Stimulated activated CD4-positive, alpha-beta T cell treated with anti-CD3 and anti-CD28 coated beads, Interleukin-1b, Interleukin-23, amount 100 ng/mL, for 48 hours (primary cell): ENCODE measurements at regions not wholly inside any gene's neighbourhood (a gene's known extent, or its start where the extent isn't known, plus 50 kb on each side); places are given as distances from the start of the nearest gene placed in this dataset.
"Not testable (repeated sequence)": the region's sequence is repeated elsewhere in the genome, so short reads cannot be mapped to it uniquely, and the experiment has no call there.

Experiments
- DNase-seq: peaks from one replicate; pipeline ENCODE4 v3.0.0-alpha.2; 2020

- DNase-seq: no peak
Measured at GRCh38 chr6:67133973-67134372, 1426.9 kb upstream of the EYS start.

GRCh38 chr6:67131827-67132226 is 1424.8 kb upstream of the EYS start:
- DNase-seq: no peak

GRCh38 chr6:67129780-67130179 is 1422.8 kb upstream of the EYS start:
- no peak for DNase-seq

GRCh38 chr6:67127041-67127440 is 1420.0 kb upstream of the EYS start:
- no peak for DNase-seq

- DNase-seq: no peak
Measured at GRCh38 chr6:67121115-67121514, 1414.1 kb upstream of the EYS start.

- no peak for DNase-seq
Measured at GRCh38 chr6:67112120-67112519, 1405.1 kb upstream of the EYS start.

- no peak for DNase-seq
Measured at GRCh38 chr6:67102743-67103142, 1395.7 kb upstream of the EYS start.

- not testable (repeated sequence) for DNase-seq
Measured at GRCh38 chr6:67095618-67096226, 1388.7 kb upstream of the EYS start.

- no peak for DNase-seq
Measured at GRCh38 chr6:67094431-67094946, 1387.5 kb upstream of the EYS start.

GRCh38 chr6:67073938-67074337 is 1366.9 kb upstream of the EYS start:
- no peak for DNase-seq

- no peak for DNase-seq
Measured at GRCh38 chr6:67068781-67069180, 1361.8 kb upstream of the EYS start.

- DNase-seq: no peak
Measured at GRCh38 chr6:67064323-67064722, 1357.3 kb upstream of the EYS start.

GRCh38 chr6:67047996-67048395 is 1341.0 kb upstream of the EYS start:
- no peak for DNase-seq

- no peak for DNase-seq
Measured at GRCh38 chr6:67045076-67045475, 1338.0 kb upstream of the EYS start.

GRCh38 chr6:67031451-67031850 is 1324.4 kb upstream of the EYS start:
- DNase-seq: no peak

GRCh38 chr6:67030861-67031260 is 1323.8 kb upstream of the EYS start:
- DNase-seq: no peak

- no peak for DNase-seq
Measured at GRCh38 chr6:67016921-67017460, 1310.0 kb upstream of the EYS start.

GRCh38 chr6:67011441-67011840 is 1304.4 kb upstream of the EYS start:
- DNase-seq: no peak

- no peak for DNase-seq
Measured at GRCh38 chr6:67009818-67010217, 1302.8 kb upstream of the EYS start.

- DNase-seq: no peak
Measured at GRCh38 chr6:67003844-67004243, 1296.8 kb upstream of the EYS start.

GRCh38 chr6:67000121-67000520 is 1293.1 kb upstream of the EYS start:
- DNase-seq: no peak

GRCh38 chr6:66997579-66997978 is 1290.6 kb upstream of the EYS start:
- not testable (repeated sequence) for DNase-seq

GRCh38 chr6:66995669-66996068 is 1288.6 kb upstream of the EYS start:
- DNase-seq: no peak

- not testable (repeated sequence) for DNase-seq
Measured at GRCh38 chr6:66993708-66994107, 1286.7 kb upstream of the EYS start.

GRCh38 chr6:66993272-66993671 is 1286.2 kb upstream of the EYS start:
- DNase-seq: no peak
